ENCODE measurements at regions not wholly inside any gene's neighbourhood (a gene's known extent, or its start where the extent isn't known, plus 50 kb on each side); places are given as distances from the start of the nearest gene placed in this dataset.

DNA sequence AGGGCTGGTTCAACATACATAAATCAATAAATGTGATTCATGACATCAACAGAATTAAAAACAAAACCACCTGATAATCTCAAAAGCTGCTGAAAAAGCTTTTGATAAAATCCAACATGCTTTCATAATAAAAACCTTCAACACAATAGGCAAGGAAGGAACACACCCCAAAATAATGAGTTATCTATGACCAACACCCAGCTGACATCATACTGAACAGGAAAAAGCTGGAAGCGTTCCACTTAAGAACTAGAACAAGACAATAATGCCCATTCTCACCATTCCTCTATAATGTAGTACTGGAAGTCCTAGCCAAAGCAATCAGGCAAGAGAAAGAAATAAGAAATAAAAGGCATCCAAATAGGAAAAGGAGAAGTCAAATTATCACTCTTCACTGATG is 116.2 kb upstream of the FREM2 start:
- TF ChIP-seq, protein P1, sequence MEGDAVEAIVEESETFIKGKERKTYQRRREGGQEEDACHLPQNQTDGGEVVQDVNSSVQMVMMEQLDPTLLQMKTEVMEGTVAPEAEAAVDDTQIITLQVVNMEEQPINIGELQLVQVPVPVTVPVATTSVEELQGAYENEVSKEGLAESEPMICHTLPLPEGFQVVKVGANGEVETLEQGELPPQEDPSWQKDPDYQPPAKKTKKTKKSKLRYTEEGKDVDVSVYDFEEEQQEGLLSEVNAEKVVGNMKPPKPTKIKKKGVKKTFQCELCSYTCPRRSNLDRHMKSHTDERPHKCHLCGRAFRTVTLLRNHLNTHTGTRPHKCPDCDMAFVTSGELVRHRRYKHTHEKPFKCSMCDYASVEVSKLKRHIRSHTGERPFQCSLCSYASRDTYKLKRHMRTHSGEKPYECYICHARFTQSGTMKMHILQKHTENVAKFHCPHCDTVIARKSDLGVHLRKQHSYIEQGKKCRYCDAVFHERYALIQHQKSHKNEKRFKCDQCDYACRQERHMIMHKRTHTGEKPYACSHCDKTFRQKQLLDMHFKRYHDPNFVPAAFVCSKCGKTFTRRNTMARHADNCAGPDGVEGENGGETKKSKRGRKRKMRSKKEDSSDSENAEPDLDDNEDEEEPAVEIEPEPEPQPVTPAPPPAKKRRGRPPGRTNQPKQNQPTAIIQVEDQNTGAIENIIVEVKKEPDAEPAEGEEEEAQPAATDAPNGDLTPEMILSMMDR (IDR thresholded peaks at IDR 0.05; ENCODE audit: low read depth, low read length, missing control alignments), result no peak
- in situ Hi-C loops (cut with HindIII; ENCODE audit: low pct_ligation_motif_present, low sequenced_read_pairs), result no loop called here
- Histone ChIP-seq H3K4me3 (ENCODE audit: low read depth, low read length) (no peak overlapping the region), H3K36me3 (replicated peaks) (no peaks in the 10 kb centered on the region), H3K27me3 (replicated peaks) (no peaks in the 10 kb centered on the region), H3K27ac (no peak overlapping the region)
- DNase-seq, result no peak

DNA sequence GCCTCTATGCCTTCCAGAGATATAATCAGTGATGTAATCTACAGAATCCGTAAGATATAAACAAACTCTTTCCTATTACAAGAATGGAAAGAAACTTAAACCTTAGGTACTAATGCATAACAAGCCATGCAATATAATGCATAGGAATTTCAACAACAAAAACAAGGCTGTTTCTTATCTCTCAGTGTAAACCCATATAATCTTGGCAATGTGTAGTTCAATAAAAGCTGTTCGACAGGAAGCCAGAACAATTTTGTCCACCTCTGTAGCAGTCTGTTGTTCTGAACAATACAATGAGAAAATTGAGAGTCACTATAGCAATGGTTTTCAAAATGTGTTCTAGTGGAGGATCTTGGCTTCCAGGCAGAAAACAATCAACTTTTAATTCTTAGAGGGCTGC is 111.5 kb upstream of the FREM2 start:
- no peak for DNase-seq
- no peaks in the 10 kb centered on the region for H3K36me3 ChIP-seq (replicated peaks)
- TF ChIP-seq, protein P1 (IDR thresholded peaks at IDR 0.05; ENCODE audit: low read depth, low read length, missing control alignments), result no peak
- no peak overlapping the region for H3K27ac ChIP-seq
- H3K27me3 ChIP-seq (replicated peaks), result no peaks in the 10 kb centered on the region
- in situ Hi-C loops (cut with HindIII; ENCODE audit: low pct_ligation_motif_present, low sequenced_read_pairs), result no loop called here
- no peak overlapping the region for H3K4me3 ChIP-seq (ENCODE audit: low read depth, low read length)

DNA sequence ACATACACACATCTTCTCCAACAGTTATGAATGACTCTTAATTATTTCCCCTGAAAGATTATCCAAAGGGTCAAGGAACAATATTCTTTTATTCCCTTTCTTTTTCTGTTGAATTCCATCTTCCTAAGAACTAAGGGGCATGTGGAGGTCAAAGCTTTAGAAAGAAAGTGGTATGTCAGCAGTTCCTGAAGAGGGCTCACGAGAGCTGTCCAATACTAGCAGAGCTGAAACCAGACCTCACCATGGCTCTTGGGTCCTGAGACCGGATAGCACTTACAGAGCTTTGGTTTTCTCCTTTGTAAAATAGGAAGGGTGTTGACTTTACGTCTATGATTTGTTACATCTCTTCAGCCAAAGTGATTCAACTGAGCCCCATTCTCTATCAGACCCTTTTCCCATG is 109.8 kb upstream of the FREM2 start:
- TF ChIP-seq, protein P1 (IDR thresholded peaks at IDR 0.05; ENCODE audit: low read depth, low read length, missing control alignments), result no peak
- H3K27me3 ChIP-seq (replicated peaks), result no peaks in the 10 kb centered on the region
- no peak overlapping the region for H3K4me3 ChIP-seq (ENCODE audit: low read depth, low read length)
- in situ Hi-C loops (cut with HindIII; ENCODE audit: low pct_ligation_motif_present, low sequenced_read_pairs), result no loop called here
- H3K27ac ChIP-seq, result no peak overlapping the region
- DNase-seq, result peak; percentile 3
- H3K36me3 ChIP-seq (replicated peaks), result no peaks in the 10 kb centered on the region

DNA sequence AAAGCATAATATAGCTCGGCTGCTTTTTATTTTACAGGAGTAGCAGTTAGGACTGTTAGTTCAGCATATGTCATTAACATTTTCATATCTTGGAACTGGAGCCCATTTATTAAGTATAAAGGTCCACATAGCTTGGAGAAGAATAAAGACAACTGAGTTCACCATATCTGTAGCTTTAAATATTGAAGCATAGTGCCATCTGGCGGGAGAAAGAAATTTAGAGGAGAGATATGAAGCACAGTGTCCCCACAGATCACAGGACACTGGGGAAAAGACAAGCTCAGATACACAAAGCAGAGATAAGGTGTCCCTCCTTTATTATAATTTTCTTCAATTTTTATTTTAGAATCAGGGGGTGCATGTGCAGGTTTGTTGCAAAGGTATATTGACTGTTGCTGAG is 104.7 kb upstream of the FREM2 start:
- Histone ChIP-seq H3K27me3 (replicated peaks) (no peaks in the 10 kb centered on the region), H3K4me3 (ENCODE audit: low read depth, low read length) (no peak overlapping the region), H3K36me3 (replicated peaks) (no peaks in the 10 kb centered on the region), H3K27ac (no peak overlapping the region)
- in situ Hi-C loops (cut with HindIII; ENCODE audit: low pct_ligation_motif_present, low sequenced_read_pairs), result no loop called here
- TF ChIP-seq, protein P1 (IDR thresholded peaks at IDR 0.05; ENCODE audit: low read depth, low read length, missing control alignments), result peak; percentile 48
- DNase-seq, result peak; percentile 26

DNA sequence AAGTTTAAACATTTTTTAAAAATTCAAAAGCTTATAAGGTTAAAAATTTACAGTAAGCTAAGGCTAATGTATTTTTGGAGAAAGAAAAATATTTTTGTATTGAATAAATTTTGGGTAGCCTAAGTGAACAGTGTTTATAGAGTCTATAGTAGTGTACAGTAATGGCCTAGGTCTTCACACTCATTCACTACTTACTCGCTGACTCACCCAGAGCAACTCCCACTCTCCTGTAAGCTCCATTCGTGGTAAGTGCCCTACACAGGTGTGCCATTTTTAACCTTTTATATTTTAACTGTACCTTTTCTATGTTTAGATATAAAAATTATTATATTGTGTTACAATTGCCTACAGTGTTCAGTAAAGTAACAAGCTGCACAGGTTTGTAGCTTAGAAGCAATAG is 96.6 kb upstream of the FREM2 start:
- no peaks in the 10 kb centered on the region for H3K36me3 ChIP-seq (replicated peaks)
- in situ Hi-C loops (cut with HindIII; ENCODE audit: low pct_ligation_motif_present, low sequenced_read_pairs), result no loop called here
- H3K27me3 ChIP-seq (replicated peaks), result no peaks in the 10 kb centered on the region
- DNase-seq, result no peak
- H3K4me3 ChIP-seq (ENCODE audit: low read depth, low read length), result no peak overlapping the region
- no peak overlapping the region for H3K27ac ChIP-seq
- TF ChIP-seq, protein P1 (IDR thresholded peaks at IDR 0.05; ENCODE audit: low read depth, low read length, missing control alignments), result no peak

DNA sequence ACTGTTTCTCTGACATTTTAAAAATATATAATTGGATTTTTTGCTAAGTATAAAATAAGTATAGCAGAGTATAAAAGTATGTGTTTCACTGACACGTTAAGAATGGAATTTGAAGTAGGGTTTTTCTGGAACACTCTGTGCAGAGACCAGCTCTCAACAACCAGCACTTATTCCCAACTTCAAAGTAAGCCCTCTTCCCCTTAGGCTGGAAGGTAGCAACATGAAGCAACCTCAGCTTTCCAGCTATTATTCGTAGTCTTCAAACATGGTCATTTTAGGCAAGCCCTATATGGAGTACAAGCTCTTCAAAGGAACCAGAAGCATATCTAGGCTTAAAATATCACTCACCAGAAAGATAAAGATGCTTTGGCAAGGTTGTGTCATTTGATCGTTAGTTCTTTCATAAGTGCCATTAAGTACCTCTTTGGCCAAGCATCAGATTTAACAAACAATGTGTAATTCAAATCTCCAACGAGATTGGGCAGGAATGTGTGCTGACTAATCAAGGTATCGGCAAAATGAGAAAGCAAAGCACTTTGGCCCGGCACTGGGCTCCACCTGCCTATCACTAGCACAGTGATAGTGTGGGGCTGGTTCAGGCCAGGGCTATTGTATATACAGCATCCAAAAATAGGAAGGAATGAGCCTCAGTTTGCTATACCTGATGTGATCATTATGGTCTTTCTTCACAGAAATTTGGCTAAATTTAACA is 95.9 kb upstream of the FREM2 start:
- H3K27me3 ChIP-seq (replicated peaks), result no peaks in the 10 kb centered on the region
- no peak overlapping the region for H3K27ac ChIP-seq
- H3K36me3 ChIP-seq (replicated peaks), result no peaks in the 10 kb centered on the region
- TF ChIP-seq, protein P1 (IDR thresholded peaks at IDR 0.05; ENCODE audit: low read depth, low read length, missing control alignments), result no peak
- in situ Hi-C loops (cut with HindIII; ENCODE audit: low pct_ligation_motif_present, low sequenced_read_pairs), result no loop called here
- H3K4me3 ChIP-seq (ENCODE audit: low read depth, low read length), result no peak overlapping the region
- no peak for DNase-seq
